ENCODE measurements at regions not wholly inside any gene's neighbourhood (a gene's known extent, or its start where the extent isn't known, plus 50 kb on each side); places are given as distances from the start of the nearest gene placed in this dataset.
"Not testable (repeated sequence)": the region's sequence is repeated elsewhere in the genome, so short reads cannot be mapped to it uniquely, and the experiment has no call there.

GRCh38 chr4:18194278-18194677 is 172.7 kb upstream of the LCORL start:
- no peak for DNase-seq

- DNase-seq, result no peak
These were observed 171.3 kb upstream of the LCORL start for GRCh38 chr4:18192901-18193300.

GRCh38 chr4:18185491-18185890 is 163.9 kb upstream of the LCORL start:
- no peak for DNase-seq

GRCh38 chr4:18180892-18181291 is 159.3 kb upstream of the LCORL start:
- no peak for DNase-seq

- no peak for DNase-seq
These were observed 158.6 kb upstream of the LCORL start for GRCh38 chr4:18180122-18180521.

- no peak for DNase-seq
These were observed 150.3 kb upstream of the LCORL start for GRCh38 chr4:18171896-18172295.

GRCh38 chr4:18167831-18168230 is 146.3 kb upstream of the LCORL start:
- DNase-seq, result no peak

- DNase-seq, result no peak
These were observed 145.4 kb upstream of the LCORL start for GRCh38 chr4:18166925-18167324.

GRCh38 chr4:18162453-18162852 is 140.9 kb upstream of the LCORL start:
- no peak for DNase-seq

- DNase-seq, result not testable (repeated sequence)
These were observed 137.8 kb upstream of the LCORL start for GRCh38 chr4:18159117-18159912.

GRCh38 chr4:18155067-18156041 is 133.8 kb upstream of the LCORL start:
- no peak for DNase-seq

- no peak for DNase-seq
These were observed 116.6 kb upstream of the LCORL start for GRCh38 chr4:18138076-18138665.

GRCh38 chr4:18134111-18134510 is 112.6 kb upstream of the LCORL start:
- no peak for DNase-seq

GRCh38 chr4:18130256-18130655 is 108.7 kb upstream of the LCORL start:
- DNase-seq, result no peak

- no peak for DNase-seq
These were observed 106.7 kb upstream of the LCORL start for GRCh38 chr4:18128241-18128640.

- DNase-seq, result no peak
These were observed 105.5 kb upstream of the LCORL start for GRCh38 chr4:18127030-18127429.

GRCh38 chr4:18113710-18114331 is 92.3 kb upstream of the LCORL start:
- no peak for DNase-seq

GRCh38 chr4:18111081-18111480 is 89.5 kb upstream of the LCORL start:
- no peak for DNase-seq

- no peak for DNase-seq
These were observed 88.5 kb upstream of the LCORL start for GRCh38 chr4:18110099-18110498.

- DNase-seq, result no peak
These were observed 88.1 kb upstream of the LCORL start for GRCh38 chr4:18109676-18110075.

GRCh38 chr4:18107848-18108528 is 86.4 kb upstream of the LCORL start:
- DNase-seq, result not testable (repeated sequence)

GRCh38 chr4:18106620-18107019 is 85.1 kb upstream of the LCORL start:
- DNase-seq, result no peak

Data from inflammatory macrophage treated with lipopolysaccharide for 4 hours (primary cell).